Activated CD8-positive, alpha-beta memory T cell treated with anti-CD3 and anti-CD28 coated beads for 48 hours (primary cell): ENCODE measurements at regions not wholly inside any gene's neighbourhood (a gene's known extent, or its start where the extent isn't known, plus 50 kb on each side); places are given as distances from the start of the nearest gene placed in this dataset.

ENCODE experiments used
- DNase-seq, 3 experiments: peaks; one replicate each; pipeline ENCODE4 v3.0.0-alpha.2; 2020; ENCODE audit warnings: low read depth in 2 of 3, low spot score in 2 of 3

DNA sequence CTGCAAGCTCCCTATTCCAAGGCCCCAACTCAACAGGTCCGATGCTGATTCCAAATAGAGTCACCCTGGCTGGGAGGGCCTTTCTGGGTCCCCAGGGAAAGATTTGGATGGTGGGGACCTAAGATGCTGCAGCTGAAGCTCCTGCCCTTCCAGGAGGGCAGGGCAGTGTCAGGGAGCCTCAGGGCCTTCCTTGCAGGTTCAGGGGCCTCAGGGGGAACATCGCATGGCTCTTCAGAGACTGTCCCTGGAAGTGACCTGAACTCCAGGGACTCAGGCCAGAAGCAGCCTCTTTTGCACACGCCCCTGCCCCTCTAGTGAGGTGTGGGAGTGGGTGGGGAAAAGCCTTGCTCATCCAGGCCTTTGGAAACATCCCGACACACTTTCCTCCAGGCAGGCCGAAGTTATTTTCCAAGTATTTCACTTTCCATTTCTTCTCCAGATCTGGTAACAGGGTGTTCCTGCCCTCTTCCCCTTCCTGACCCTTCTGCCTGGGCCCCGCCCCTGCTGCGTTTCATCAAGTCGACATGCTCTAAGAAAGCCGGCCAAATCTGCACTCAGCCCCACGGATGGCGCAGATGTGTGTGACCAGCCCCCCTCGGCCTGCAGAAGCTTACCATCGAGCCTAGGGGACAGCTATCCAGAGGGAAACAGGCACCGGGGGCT is 159.5 kb downstream of the FGF18 start:
- DNase-seq: no peak

- no peak for DNase-seq
These were observed 160.5 kb downstream of the FGF18 start for GRCh38 chr5:171579976-171580411.

DNA sequence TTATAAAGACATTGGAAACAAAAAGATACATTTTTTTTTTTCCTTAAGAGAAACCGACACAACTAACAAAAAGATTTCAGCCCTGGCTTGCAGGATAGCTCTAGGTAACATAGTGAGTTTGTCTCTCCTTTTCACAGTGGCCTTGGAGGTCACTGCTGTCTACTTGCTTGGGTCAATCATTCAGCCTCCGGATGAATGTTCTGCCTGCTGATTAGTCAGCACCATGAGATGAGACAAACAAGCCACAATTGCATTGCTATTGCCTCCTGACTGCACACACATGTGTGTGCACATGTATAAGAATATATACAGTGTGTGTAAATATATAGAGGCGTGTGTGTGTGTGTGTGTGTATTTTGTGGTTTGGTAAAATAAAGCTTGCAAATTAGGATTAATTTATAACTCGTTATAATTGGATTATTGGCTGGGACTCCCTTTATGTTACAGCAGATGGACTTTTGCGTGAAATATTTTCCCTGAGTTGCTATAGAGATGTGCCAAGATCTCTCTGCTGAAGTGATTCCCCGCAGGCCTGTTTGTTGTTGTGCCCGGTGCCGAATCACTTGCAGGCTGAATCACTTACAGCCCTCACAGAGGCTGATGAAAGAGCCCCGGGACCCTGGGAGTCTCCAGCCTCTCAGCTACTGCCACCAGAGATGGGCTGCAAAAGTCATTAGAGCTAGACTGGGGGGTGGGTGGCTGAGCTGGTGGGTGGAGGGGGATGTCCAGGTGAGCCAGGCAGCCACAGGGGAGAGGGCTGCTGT is 161.2 kb downstream of the FGF18 start:
- DNase-seq: no peak

DNA sequence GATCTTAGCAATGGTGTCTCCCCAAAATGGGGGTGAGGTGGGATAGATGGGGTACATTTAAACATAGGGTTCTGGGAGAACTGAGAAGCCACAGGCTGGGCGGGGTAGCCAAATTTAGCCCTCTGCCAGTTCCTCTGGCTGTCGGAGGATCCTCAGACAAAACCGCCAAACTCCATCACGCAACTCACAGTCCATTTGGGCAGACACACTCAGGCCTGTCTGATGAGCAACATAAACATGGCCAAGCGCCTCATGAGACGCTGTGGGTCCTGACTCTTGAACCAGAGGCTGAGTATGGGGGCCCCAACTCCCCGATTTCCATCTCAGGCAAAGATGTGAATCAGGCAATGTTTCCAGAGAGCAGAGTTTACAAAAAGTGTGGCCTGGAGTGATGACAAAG is 162.3 kb downstream of the FGF18 start:
- DNase-seq: no peak

DNA sequence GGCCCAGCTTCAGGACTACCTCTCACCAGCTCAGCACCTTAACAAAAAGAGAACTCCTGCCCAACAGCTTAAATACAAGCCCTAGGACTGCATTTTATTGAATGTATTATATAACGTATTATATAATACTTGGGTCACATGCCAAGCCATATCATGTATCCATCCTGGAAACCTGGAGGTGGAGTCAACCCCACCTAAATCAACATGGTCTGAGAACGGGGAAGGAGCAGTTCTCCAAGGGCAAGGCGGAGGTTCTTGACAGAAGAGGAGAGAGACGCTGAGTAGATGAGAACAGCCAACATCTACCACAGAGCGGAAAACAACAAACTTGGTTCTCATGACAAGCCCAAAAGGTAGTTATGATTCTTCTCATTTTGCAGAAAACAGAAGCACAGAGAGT is 163.4 kb downstream of the FGF18 start:
- no peak for DNase-seq

GRCh38 chr5:171585981-171586380 is 166.5 kb downstream of the FGF18 start:
- no peak for DNase-seq

DNA sequence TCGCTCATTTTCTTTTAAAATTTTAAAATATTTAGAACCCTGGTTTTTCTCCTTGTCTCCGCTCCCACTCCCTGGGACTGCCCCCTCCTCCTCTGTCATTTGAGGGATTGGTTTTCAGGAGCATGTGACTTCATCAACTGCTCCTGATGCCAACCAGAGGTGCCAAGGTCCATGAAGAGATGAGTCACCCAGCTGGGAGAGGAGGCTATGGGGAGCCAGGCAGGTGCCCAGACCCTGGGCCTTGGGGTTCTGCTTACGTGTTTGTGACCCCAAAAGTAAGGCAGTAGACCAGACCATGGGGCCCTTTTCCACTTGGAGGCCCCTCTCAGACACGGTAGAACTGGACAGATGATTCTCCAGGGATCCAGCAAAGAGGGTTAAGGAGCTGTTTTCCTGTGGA is 167.0 kb downstream of the FGF18 start:
- DNase-seq: no peak

- DNase-seq: no peak
These were observed 168.6 kb downstream of the FGF18 start for GRCh38 chr5:171588046-171588445.

DNA sequence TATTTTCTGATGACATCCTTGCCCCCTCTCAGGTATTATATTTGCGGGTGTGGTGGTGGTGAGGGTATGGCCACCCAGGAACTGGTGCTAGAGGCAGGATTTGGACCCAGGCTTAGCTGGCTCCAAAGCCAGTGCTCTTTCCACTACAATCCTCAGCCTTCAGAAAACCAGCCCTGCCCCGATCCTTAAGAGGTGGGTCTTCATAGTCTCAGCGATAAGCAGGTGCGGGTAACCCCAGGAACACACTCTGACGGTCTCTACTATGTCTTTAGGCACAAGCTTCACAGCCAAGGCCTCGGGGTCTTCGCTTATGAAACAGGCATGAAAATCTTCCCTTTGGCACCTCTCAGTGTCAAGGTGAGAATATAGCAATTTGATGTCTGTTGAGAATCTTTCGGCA is 169.3 kb downstream of the FGF18 start:
- DNase-seq: no peak

DNA sequence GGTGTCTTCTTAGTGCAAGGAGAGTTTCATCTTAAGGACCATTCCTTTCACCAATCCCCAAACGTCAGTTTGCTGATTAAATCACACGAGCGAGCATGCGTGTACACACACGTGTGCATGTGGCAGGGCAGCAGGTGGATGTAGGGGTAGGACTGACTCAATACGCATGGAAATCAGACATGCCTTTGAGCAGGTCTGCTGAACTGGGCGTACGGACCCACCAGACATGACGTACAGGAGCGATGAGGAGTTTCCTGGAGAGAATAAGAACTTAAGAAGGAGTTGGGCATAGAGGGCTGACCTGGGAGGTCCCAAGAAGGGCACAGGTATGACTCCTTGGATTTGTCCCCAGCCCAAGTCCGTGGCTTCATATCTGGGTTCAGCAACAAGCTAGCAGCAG is 170.0 kb downstream of the FGF18 start:
- DNase-seq: no peak

DNA sequence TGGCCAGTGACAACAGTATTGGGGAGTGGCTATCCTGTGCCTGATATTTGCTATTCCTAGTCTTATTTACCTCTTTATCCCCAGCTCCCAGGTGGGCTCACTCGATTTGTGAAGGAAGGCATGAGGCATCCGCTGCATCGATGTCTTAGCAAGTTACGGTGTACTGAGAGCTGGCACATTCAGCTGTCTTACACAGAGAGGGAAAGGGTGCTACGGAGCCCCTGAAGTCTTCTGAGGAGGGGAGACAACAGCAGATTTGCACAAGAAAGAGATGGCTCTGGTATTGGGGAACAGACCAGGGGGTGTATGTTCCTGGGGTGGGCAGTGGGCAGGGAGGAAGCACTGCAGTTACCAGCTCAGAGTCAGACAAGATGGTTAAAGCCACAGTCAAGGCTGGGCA is 172.6 kb downstream of the FGF18 start:
- DNase-seq: no peak

DNA sequence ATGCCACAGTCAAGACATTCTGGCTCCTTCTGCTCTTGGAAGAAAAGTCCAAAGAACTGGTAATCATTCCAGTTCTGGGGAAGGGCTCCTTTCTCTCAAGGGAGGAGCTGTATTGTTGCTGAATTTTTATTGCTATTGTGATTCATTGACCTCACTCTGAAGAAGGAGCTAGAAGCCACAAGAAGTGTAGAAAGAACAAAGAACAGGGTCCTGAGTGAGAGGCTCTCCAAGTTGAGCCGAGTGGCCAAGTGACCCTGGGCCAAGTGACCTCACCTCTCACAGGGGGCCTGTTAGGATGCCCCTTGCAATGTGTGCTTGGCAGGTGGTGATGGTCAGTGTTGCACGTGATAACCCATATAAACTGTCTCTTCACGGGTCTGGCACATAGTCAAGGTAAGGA is 173.3 kb downstream of the FGF18 start:
- no peak for DNase-seq

- DNase-seq: no peak
These were observed 174.0 kb downstream of the FGF18 start for GRCh38 chr5:171593401-171593800.

GRCh38 chr5:171593976-171594375 is 174.5 kb downstream of the FGF18 start:
- DNase-seq: no peak

- no peak for DNase-seq
These were observed 176.0 kb downstream of the FGF18 start for GRCh38 chr5:171595401-171595800.

- DNase-seq: no peak
These were observed 176.4 kb downstream of the FGF18 start for GRCh38 chr5:171595801-171596231.

DNA sequence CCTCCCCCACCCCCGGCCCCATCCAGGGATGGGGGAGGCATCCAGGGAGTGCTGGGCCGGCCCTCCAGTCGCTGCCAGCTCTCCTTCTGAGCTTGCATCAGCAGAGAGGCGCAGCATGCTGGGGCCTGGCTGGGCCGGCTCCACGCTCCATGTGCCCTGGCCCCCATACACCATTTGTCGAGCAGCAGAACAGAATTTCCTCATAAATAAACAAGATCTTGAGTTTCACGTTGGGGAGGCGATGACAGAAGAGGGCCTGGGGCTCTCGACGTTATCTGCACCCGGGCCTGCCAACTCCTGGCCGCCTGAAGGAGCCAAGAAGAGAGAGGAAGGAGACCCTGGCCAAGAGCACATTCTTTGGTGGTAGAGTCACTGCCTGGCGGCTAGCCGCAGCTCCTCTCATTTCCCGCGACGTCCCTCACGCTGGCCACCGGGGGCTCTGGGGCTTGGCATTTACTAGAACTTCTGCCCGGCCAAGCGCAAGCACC is 177.0 kb downstream of the FGF18 start:
- DNase-seq: no peak

DNA sequence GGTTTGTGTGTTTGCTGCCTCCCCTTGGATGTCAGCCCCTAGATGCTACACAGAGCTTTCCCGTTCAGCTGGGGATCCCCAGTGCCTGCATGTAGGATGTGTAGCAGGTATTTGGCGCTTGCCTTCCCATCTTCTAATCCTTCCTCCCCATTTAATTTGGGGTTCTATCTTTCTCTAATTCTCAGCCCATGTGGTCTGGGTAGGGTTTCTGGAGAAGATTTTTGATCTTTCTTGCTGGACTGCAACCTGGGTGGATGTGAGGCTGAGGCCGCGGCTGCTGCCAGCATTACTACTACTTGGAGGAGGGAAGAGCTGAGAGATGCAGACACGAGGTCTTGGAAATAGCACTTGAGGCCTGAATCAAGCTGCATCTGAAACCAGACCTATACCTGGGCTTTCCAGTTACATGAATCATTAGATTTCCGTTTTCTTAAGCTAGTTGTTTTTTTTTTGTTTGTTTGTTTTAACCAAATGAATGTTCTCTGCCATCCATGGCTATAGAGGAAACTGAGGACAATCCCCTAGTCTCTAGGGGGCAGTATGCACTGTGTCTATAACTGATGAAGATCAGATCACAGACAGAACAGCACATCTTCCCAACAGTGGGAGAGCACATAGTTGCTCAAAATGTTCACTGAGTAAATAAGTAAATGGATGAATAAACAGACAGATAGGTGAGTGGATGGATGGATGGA is 178.6 kb downstream of the FGF18 start:
- DNase-seq: no peak

DNA sequence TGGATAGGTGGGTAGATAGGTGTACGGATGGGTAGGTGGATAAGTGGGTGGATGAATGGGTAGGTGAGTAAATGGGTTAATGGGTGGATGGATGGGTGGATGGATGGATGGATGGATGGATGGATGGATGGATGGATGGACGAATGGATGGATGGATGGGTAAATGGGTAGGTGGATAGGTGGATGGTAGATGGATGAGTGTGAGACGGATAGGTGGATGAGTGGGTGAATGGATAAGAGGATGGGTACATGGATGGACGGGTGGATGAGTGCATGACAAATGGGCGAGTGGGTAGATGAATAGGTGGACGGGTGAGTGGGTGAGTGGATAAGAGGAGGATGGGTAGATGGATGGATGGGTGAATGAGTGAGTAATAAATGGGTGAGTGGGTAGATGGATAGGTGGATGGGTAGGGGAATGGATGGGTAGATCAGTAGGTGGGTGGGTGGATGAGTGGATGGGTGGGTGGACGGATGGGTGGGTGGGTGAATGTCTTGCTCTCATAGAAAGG is 179.2 kb downstream of the FGF18 start:
- no peak for DNase-seq

DNA sequence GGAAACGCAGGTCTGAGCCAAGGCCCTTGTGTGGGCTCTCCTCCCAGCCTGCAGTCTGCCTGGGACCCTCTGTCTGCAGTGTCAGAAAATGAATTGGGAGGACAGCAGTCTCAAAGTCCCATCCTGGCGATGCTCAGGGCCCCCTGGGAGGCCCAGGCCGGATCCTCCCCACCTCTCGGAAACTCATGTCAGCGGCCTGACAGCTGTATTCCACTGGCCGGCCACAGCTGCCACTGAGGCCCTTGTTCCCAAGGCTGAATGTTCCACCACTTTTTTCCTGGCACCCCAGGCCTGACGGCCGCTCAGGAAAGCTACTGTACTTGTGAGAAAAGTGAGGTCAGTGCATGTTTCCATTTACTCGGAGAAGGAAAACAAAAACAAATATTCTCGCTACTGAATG is 180.0 kb downstream of the FGF18 start:
- DNase-seq: no peak

- DNase-seq: no peak
These were observed 180.6 kb downstream of the FGF18 start for GRCh38 chr5:171599957-171600612.
